CD14-positive monocyte (primary cell): ENCODE measurements at regions not wholly inside any gene's neighbourhood (a gene's known extent, or its start where the extent isn't known, plus 50 kb on each side); places are given as distances from the start of the nearest gene placed in this dataset.

Source experiments
- DNase-seq, 3 donors: peaks; one replicate each; pipeline ENCODE4 v3.0.0-alpha.2; 2011 to 2022
- H2AFZ ChIP-seq: 2 replicates; pipeline ENCODE4 v1.6.0; 2012; ENCODE audit warnings: mild to moderate bottlenecking, low read depth, low read length, inconsistent platforms; ENCODE audit not compliant: insufficient read depth, poor library complexity, severe bottlenecking
- H3K27ac ChIP-seq, 2 donors: 1 replicate in 1 of 2; 2 replicates in 1 of 2; pipeline ENCODE4 v1.5.1; 2012 to 2013; ENCODE audit warnings: low read length in 2 of 2, control low read depth in 1 of 2, inconsistent platforms in 1 of 2, low read depth in 1 of 2, mild to moderate bottlenecking in 1 of 2
- H3K27me3 ChIP-seq, 2 donors: one replicate each; pipeline versions ENCODE4 v1.6.0 to v1.6.1; 2011 to 2013; ENCODE audit warnings: low read length in 2 of 2; ENCODE audit not compliant: control insufficient read depth in 2 of 2, insufficient read depth in 2 of 2
- H3K36me3 ChIP-seq, 2 donors: replicated peaks in 1 of 2; 1 replicate in 1 of 2; 2 replicates in 1 of 2; pipeline versions ENCODE4 v1.5.1 to v1.6.1; 2012 to 2013; ENCODE audit warnings: low read length in 2 of 2, control low read depth in 1 of 2, inconsistent platforms in 1 of 2, mild to moderate bottlenecking in 1 of 2; ENCODE audit not compliant: insufficient read depth in 2 of 2, control insufficient read depth in 1 of 2
- H3K4me1 ChIP-seq, 2 donors: 1 replicate in 1 of 2; 2 replicates in 1 of 2; pipeline versions ENCODE4 v1.5.1 to v1.6.1; 2012 to 2013; ENCODE audit warnings: low read length in 2 of 2, control low read depth in 1 of 2, inconsistent platforms in 1 of 2, mild to moderate bottlenecking in 1 of 2, moderate library complexity in 1 of 2; ENCODE audit not compliant: insufficient read depth in 2 of 2, control insufficient read depth in 1 of 2
- H3K4me2 ChIP-seq: replicated peaks from 2 replicates; pipeline ENCODE3; 2012; ENCODE audit warnings: low read length, moderate library complexity, mild to moderate bottlenecking; ENCODE audit not compliant: poor library complexity, severe bottlenecking; ENCODE audit errors: extremely low read depth
- H3K4me3 ChIP-seq, 3 experiments: fragments of 200-600 bp in 1 of 3; sonication (generic) in 1 of 3; replicated peaks in 1 of 3; 1 replicate in 2 of 3; 2 replicates in 1 of 3; pipeline ENCODE4 v1.5.1; 2011 to 2013; ENCODE audit warnings: low read length in 3 of 3, mild to moderate bottlenecking in 3 of 3, control low read depth in 2 of 3, low read depth in 2 of 3, inconsistent platforms in 1 of 3, moderate library complexity in 1 of 3
- H3K79me2 ChIP-seq: 2 replicates; pipeline ENCODE4 v1.6.0; 2012; ENCODE audit warnings: mild to moderate bottlenecking, control low read depth, inconsistent platforms, low read length, moderate library complexity; ENCODE audit not compliant: insufficient read depth
- H3K9ac ChIP-seq: 2 replicates; pipeline ENCODE4 v1.6.0; 2017; ENCODE audit warnings: low read length, mild to moderate bottlenecking; ENCODE audit not compliant: insufficient read depth, poor library complexity, severe bottlenecking
- H3K9me3 ChIP-seq, 2 donors: replicated peaks in 1 of 2; 1 replicate in 1 of 2; 2 replicates in 1 of 2; pipeline versions ENCODE4 v1.5.1 to v1.6.1; 2012 to 2013; ENCODE audit warnings: low read length in 2 of 2, control low read depth in 1 of 2; ENCODE audit not compliant: control insufficient read depth in 1 of 2, insufficient read depth in 1 of 2
- H4K20me1 ChIP-seq: 2 replicates; pipeline ENCODE4 v1.6.0; 2012; ENCODE audit warnings: mild to moderate bottlenecking, low read length, control low read depth, moderate library complexity; ENCODE audit not compliant: insufficient read depth
- H3K27ac Mint-ChIP-seq, 7 donors: one replicate each; pipeline ENCODE4 v1.8.0; 2020; ENCODE audit warnings: mild to moderate bottlenecking in 7 of 7, mixed read lengths in 7 of 7, moderate library complexity in 6 of 7, inconsistent platforms in 2 of 7
- H3K27me3 Mint-ChIP-seq, 3 donors: one replicate each; pipeline ENCODE4 v1.8.0; 2021 to 2022; ENCODE audit warnings: low read depth in 3 of 3, mild to moderate bottlenecking in 3 of 3, mixed read lengths in 3 of 3, moderate library complexity in 3 of 3, inconsistent platforms in 1 of 3
- H3K36me3 Mint-ChIP-seq, 2 donors: one replicate each; pipeline ENCODE4 v1.8.0; 2020; ENCODE audit warnings: mixed read lengths in 2 of 2, inconsistent platforms in 1 of 2, mild to moderate bottlenecking in 1 of 2
- H3K4me1 Mint-ChIP-seq: one replicate; pipeline ENCODE4 v1.8.0; 2020; ENCODE audit warnings: mild to moderate bottlenecking, mixed read lengths
- H3K4me3 Mint-ChIP-seq, 2 donors: one replicate each; pipeline ENCODE4 v1.8.0; 2020; ENCODE audit warnings: mild to moderate bottlenecking in 2 of 2, mixed read lengths in 2 of 2, moderate library complexity in 1 of 2
- H3K9me3 Mint-ChIP-seq, 7 donors: one replicate each; pipeline ENCODE4 v1.8.0; 2020 to 2022; ENCODE audit warnings: mixed read lengths in 7 of 7, mild to moderate bottlenecking in 6 of 7, moderate library complexity in 6 of 7, inconsistent platforms in 2 of 7
- WGBS: methylation state at CpG from one replicate; pipeline ENCODE4 v1.1.5; 2013; ENCODE audit warnings: missing lambda C conversion rate; ENCODE audit not compliant: insufficient coverage; 5-methylcytosine and 5-hydroxymethylcytosine counted together
- intact Hi-C, 2 donors: fragments of 100-400 bp; cut with micrococcal nuclease; formaldehyde crosslinking; loops; one replicate each; pipeline versions ENCODE4 v1.15.0 to v1.15.1; 2023
- TF ChIP-seq, protein P1 (sequence below): fragments of 200-600 bp; IDR thresholded peaks from one replicate; pipeline ENCODE4 v1.8.0; 2022; ENCODE audit warnings: antibody characterized with exemption, mild to moderate bottlenecking

DNA sequence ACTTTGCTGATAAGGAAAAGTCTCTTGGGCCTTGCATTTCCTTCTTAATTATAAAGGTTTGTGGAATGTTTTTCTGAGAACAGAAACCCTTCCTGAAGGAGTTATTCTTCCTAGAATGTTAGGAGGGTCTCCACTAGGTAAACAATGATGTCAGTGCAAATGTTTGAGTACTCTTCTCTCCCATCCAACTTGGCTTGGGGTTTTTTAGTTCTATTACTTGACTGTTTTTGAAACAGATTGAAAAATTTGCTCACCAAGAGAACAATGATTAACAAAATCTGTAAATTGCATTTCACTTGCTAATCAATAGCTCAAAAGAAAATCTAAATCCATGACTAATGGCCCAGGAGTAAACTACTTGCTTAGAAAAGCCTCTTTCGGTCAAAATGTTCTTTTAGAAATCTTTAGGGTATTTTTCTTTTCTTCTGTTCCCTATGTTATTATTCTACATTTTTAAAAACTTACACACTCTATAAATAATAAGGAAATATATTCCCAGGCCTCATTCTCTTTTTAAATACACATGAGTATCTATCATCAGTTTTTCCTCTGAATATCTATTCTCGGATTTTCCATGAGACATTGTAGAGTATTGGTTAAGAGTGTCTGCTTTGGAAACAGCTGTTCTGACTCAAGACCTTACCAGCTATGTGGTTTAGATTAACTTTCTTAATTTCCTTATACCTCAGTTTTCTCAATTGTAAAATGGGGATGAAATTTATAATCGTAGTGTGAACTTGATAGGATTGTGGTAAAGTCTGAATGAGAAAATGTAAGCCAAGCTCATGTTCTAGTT is 234.2 kb upstream of the CITED2 start:
- peaks cover 0 to 2% (median 1%) of the 10 kb centered on the region in 3 donors for H3K27me3 Mint-ChIP-seq
- Histone ChIP-seq H3K79me2 (no peaks in the 10 kb centered on the region), H4K20me1 (no peaks in the 10 kb centered on the region), H3K4me2 (no peak overlapping the region), H3K4me1 (peaks cover 19 to 33% of the 10 kb centered on the region in 2 donors), H3K9ac (no peak overlapping the region), H3K27ac (no peak overlapping the region), H3K27me3 (no peaks in the 10 kb centered on the region), H3K36me3 (no peaks in the 10 kb centered on the region), H3K9me3 (peaks cover 0 to 8% of the 10 kb centered on the region in 2 donors), H3K4me3 (no peak overlapping the region), H2AFZ (no peak overlapping the region)
- no peak for DNase-seq
- TF ChIP-seq, protein P1, sequence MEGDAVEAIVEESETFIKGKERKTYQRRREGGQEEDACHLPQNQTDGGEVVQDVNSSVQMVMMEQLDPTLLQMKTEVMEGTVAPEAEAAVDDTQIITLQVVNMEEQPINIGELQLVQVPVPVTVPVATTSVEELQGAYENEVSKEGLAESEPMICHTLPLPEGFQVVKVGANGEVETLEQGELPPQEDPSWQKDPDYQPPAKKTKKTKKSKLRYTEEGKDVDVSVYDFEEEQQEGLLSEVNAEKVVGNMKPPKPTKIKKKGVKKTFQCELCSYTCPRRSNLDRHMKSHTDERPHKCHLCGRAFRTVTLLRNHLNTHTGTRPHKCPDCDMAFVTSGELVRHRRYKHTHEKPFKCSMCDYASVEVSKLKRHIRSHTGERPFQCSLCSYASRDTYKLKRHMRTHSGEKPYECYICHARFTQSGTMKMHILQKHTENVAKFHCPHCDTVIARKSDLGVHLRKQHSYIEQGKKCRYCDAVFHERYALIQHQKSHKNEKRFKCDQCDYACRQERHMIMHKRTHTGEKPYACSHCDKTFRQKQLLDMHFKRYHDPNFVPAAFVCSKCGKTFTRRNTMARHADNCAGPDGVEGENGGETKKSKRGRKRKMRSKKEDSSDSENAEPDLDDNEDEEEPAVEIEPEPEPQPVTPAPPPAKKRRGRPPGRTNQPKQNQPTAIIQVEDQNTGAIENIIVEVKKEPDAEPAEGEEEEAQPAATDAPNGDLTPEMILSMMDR: no peak
- H3K27ac Mint-ChIP-seq: no peak overlapping the region
- intact Hi-C loops: no loop called here
- H3K9me3 Mint-ChIP-seq: peaks cover 0 to 10% (median 5%) of the 10 kb centered on the region in 7 donors
- H3K36me3 Mint-ChIP-seq: peaks cover 0 to 3% of the 10 kb centered on the region in 2 donors
- no peak overlapping the region for H3K4me3 Mint-ChIP-seq
- no CpG with 5 or more reads among the region's 3 CpGs for WGBS
- H3K4me1 Mint-ChIP-seq: peaks cover 41% of the 10 kb centered on the region

DNA sequence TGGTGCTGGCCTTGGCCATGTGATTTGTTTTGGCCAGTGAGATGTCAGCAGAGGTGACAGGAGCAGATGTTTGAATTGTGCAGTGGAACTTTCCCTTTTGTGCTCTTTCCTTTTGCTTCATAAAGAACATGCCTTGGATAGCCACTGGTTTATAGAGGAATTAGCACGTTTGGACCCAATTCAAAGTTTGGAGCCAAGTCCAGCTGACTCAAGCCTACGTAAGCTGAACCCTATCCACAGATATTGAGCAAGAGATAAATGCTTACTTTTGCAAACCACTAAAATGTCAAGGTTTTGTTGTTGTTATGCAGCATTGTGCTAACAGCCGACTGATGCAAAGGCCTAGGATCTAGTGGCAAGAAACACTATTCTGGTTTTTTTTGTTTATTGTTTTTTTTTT is 230.9 kb upstream of the CITED2 start:
- Histone ChIP-seq H3K27ac (no peak overlapping the region), H4K20me1 (no peaks in the 10 kb centered on the region), H3K27me3 (no peaks in the 10 kb centered on the region), H3K4me1 (peaks cover 0 to 2% of the 10 kb centered on the region in 2 donors), H2AFZ (no peak overlapping the region), H3K4me2 (no peak overlapping the region), H3K9me3 (peaks cover 0 to 8% of the 10 kb centered on the region in 2 donors), H3K9ac (no peak overlapping the region), H3K4me3 (no peak overlapping the region), H3K36me3 (no peaks in the 10 kb centered on the region), H3K79me2 (no peaks in the 10 kb centered on the region)
- Mint-ChIP-seq H3K4me3 (no peak overlapping the region), H3K4me1 (peaks cover 23% of the 10 kb centered on the region), H3K27me3 (peaks cover 0 to 3% (median 1%) of the 10 kb centered on the region in 3 donors), H3K9me3 (peaks cover 0 to 8% (median 5%) of the 10 kb centered on the region in 7 donors), H3K36me3 (peaks cover 0 to 3% of the 10 kb centered on the region in 2 donors), H3K27ac (no peak overlapping the region)
- DNase-seq: no peak
- intact Hi-C loops: no loop called here
- no CpG with 5 or more reads among the region's 3 CpGs for WGBS
- TF ChIP-seq, protein P1: no peak
